Naive thymus-derived CD8-positive, alpha-beta T cell (primary cell): ENCODE measurements at regions not wholly inside any gene's neighbourhood (a gene's known extent, or its start where the extent isn't known, plus 50 kb on each side); places are given as distances from the start of the nearest gene placed in this dataset.

ENCODE experiments used
- ATAC-seq, 2 donors: fragments of 150-1000 bp; cut with Tn5 transposase in 1 of 2; sonication (Bioruptor Pico), chemical (Tn5 transposase) in 1 of 2; 1 replicate in 1 of 2; 2 replicates in 1 of 2; pipeline ENCODE4 v1.10.0; 2021; ENCODE audit warnings: mild to moderate bottlenecking in 2 of 2, moderate library complexity in 2 of 2
- POLR2A ChIA-PET: fragments of 350-600 bp; sonication (Branson Sonifier 250); formaldehyde crosslinking; loops from one replicate; lab custom pipeline; 2021; ENCODE audit warnings: antibody characterized with exemption; lab: Charles Lee
- DNase-seq, 10 donors: peaks; one replicate each; pipeline versions ENCODE4 v3.0.0 to v3.0.0-alpha.2; 2020 to 2022
- H3K27ac Mint-ChIP-seq, 10 donors: one replicate each; pipeline ENCODE4 v1.8.0; 2020 to 2022; ENCODE audit warnings: mild to moderate bottlenecking in 10 of 10, mixed read lengths in 10 of 10, moderate library complexity in 4 of 10, inconsistent platforms in 1 of 10
- H3K27me3 Mint-ChIP-seq, 5 donors: one replicate each; pipeline ENCODE4 v1.8.0; 2021 to 2022; ENCODE audit warnings: mixed read lengths in 5 of 5
- H3K36me3 Mint-ChIP-seq, 3 donors: one replicate each; pipeline ENCODE4 v1.8.0; 2020 to 2022; ENCODE audit warnings: mixed read lengths in 3 of 3, mild to moderate bottlenecking in 2 of 3, inconsistent platforms in 1 of 3
- H3K4me1 Mint-ChIP-seq, 4 donors: one replicate each; pipeline ENCODE4 v1.8.0; 2021 to 2022; ENCODE audit warnings: mixed read lengths in 4 of 4
- H3K4me3 Mint-ChIP-seq, 10 donors: one replicate each; pipeline ENCODE4 v1.8.0; 2020 to 2022; ENCODE audit warnings: mild to moderate bottlenecking in 10 of 10, mixed read lengths in 10 of 10, moderate library complexity in 6 of 10, inconsistent platforms in 1 of 10
- H3K9me3 Mint-ChIP-seq, 9 donors: one replicate each; pipeline ENCODE4 v1.8.0; 2020 to 2022; ENCODE audit warnings: mixed read lengths in 9 of 9, mild to moderate bottlenecking in 3 of 9, inconsistent platforms in 1 of 9, moderate library complexity in 1 of 9

DNA sequence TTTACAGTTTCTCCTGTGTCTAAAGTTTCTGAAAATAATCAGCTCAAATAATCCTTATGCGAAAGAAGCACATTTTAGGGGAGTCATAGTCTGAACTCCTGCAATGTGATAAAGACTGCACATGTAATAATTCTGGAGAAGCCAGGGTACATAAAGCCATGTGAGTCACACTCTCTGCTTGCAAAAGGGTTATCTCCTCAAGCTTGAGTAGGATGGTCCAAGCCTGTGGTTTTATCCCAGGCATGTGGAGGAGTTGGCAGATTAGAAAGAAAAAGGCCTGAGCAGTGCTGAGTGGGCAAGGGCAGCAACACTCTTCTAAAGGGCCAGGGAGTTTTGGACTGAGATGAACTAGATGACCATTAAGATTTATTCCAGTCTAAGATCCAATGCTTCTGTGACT is 220.4 kb downstream of the RHOU start:
- DNase-seq (no peak), ATAC-seq (no peak)
- H3K27ac Mint-ChIP-seq = no peak overlapping the region
- no peak overlapping the region for H3K4me3 Mint-ChIP-seq
- H3K27me3 Mint-ChIP-seq = no peaks in the 10 kb centered on the region
- POLR2A ChIA-PET = no interaction called here
- no peaks in the 10 kb centered on the region for H3K36me3 Mint-ChIP-seq
- H3K9me3 Mint-ChIP-seq = no peaks in the 10 kb centered on the region
- H3K4me1 Mint-ChIP-seq = peaks cover 5 to 10% (median 6%) of the 10 kb centered on the region in 4 donors

DNA sequence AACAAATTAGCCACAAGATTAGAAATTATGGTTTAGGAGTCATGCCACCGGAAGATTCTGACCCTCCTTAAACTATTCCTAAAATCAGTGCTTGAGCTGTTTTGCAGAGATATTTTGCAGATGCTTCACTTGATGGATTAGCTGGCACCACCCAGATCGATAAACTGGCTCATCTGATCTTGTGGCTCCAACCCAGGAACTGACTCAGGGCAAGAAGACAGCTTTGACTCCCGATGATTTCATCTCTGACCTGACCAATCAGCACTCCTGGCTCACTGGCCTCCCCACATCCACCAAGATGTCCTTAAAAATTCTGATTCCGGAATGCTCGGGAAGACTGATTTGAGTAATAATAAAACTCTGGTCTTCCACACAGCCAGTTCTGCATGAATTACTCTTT is 221.6 kb downstream of the RHOU start:
- Mint-ChIP-seq H3K4me3 (no peak overlapping the region), H3K27ac (no peak overlapping the region), H3K9me3 (no peaks in the 10 kb centered on the region), H3K4me1 (peaks cover 5 to 10% (median 6%) of the 10 kb centered on the region in 4 donors), H3K36me3 (no peaks in the 10 kb centered on the region), H3K27me3 (no peaks in the 10 kb centered on the region)
- ATAC-seq (no peak), DNase-seq (no peak)
- POLR2A ChIA-PET = no interaction called here

DNA sequence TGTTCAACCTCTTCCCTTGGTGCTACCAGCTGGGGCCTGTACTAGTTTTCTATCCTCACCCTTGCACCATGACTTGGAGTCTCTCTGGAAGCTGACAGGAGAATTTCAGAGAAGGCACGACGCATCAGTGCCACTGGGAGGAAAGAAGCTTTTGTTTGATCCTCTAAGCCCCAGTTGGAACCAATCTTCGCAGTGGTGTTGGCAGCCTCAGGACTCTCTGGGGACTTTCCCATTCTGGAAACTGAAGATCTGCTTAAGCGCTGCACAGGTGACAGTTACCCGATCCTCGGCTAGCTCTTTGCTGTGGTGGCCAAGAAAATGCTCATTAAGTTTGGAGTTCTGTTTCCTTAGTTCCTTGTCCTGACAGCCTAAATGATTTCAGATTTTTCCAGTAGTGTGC is 222.3 kb downstream of the RHOU start:
- POLR2A ChIA-PET = no interaction called here
- ATAC-seq (no peak), DNase-seq (no peak)
- no peaks in the 10 kb centered on the region for H3K27me3 Mint-ChIP-seq
- H3K36me3 Mint-ChIP-seq = no peaks in the 10 kb centered on the region
- no peak overlapping the region for H3K27ac Mint-ChIP-seq
- H3K9me3 Mint-ChIP-seq = no peaks in the 10 kb centered on the region
- H3K4me1 Mint-ChIP-seq = peaks cover 5 to 10% (median 6%) of the 10 kb centered on the region in 4 donors
- no peak overlapping the region for H3K4me3 Mint-ChIP-seq

DNA sequence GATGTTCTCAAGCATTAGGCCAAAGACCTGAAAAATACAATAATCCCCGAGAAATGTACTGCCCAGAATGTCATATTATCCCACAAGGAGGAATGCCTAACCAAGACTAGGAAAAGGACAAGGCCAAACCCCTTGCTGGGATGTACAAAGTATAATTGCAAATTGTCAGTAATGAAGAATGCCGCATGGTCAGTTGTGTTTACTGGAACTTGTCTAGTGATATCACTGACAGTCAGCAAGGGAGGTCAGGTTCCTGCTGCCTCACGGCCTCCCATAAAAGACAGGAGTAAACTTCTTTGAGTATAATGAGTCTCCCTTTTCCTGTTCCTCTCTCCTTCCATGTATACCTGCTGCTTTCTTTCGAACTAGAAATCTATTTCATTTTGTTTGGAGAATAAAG is 222.8 kb downstream of the RHOU start:
- peaks cover 3 to 6% (median 4%) of the 10 kb centered on the region in 4 donors for H3K4me1 Mint-ChIP-seq
- no peaks in the 10 kb centered on the region for H3K9me3 Mint-ChIP-seq
- no peaks in the 10 kb centered on the region for H3K27me3 Mint-ChIP-seq
- H3K36me3 Mint-ChIP-seq = no peaks in the 10 kb centered on the region
- no peak for ATAC-seq
- no peak for DNase-seq
- no peak overlapping the region for H3K4me3 Mint-ChIP-seq
- no peak overlapping the region for H3K27ac Mint-ChIP-seq
- POLR2A ChIA-PET = no interaction called here

DNA sequence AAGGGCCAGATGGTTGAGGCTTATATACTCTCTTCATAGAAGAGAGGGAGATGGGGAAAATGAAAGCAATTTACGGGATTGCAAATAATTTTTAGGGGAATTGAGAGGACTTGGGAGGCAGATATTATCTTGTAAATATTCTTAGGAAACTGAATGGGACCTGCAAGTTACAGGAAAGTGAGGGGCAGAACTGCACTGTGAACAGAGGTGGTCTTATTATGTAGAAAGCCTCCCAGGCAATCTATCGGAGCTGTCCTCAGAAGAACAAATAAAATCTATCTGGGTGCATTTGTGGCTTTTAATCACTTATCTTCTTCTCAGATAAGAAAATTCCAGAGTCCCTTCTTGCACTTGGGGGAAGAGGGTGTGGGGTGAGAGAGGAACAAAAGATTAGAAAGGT is 223.5 kb downstream of the RHOU start:
- no peaks in the 10 kb centered on the region for H3K36me3 Mint-ChIP-seq
- no peak overlapping the region for H3K4me3 Mint-ChIP-seq
- no peak overlapping the region for H3K27ac Mint-ChIP-seq
- no peak for ATAC-seq
- H3K4me1 Mint-ChIP-seq = peaks cover 0 to 6% (median 3%) of the 10 kb centered on the region in 4 donors
- no peak for DNase-seq
- no peaks in the 10 kb centered on the region for H3K9me3 Mint-ChIP-seq
- POLR2A ChIA-PET = no interaction called here
- H3K27me3 Mint-ChIP-seq = no peaks in the 10 kb centered on the region

DNA sequence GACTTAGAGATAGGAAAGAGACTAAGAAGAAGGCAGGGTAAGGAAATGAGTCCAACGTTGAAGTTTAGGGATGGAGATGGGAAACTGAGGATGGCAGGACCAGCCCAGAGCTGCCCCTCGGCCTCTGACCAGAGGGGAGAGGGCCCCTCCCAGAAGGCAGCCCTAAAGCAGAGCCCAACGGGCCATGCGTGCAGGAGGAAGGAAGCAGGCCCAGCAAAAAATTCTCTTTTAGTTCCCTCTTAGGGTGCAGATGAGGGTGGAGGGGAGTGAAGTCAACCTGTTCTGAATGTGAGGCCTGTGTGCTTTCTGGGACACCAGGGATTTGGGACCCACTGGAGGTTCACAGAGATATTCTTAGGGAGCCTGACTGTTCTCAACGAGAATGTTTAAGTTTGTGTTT is 225.4 kb downstream of the RHOU start:
- no peak for ATAC-seq
- Mint-ChIP-seq H3K9me3 (no peaks in the 10 kb centered on the region), H3K27ac (no peak overlapping the region), H3K4me1 (peaks cover 0 to 2% (median 0%) of the 10 kb centered on the region in 4 donors), H3K27me3 (no peaks in the 10 kb centered on the region), H3K4me3 (no peak overlapping the region), H3K36me3 (no peaks in the 10 kb centered on the region)
- DNase-seq = no peak
- POLR2A ChIA-PET = no interaction called here

DNA sequence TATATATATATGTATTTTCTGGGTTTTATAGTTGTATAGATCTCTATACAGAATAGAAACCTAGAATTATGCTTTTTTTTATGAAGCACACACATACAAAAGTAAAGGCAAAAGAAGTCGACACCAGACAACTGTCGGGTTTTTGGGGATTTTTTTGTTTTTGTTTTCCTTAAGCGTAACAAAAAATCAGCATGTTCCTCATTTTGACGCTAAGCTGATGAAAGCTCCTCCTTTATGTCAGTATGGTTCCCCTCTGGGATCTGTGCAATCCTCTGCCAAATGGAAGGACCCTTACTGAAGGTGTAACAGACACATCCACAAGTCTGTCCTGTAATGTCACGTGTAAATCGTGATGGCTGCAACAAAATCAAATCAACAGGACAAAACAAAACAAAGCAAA is 226.2 kb downstream of the RHOU start:
- no peaks in the 10 kb centered on the region for H3K36me3 Mint-ChIP-seq
- H3K27me3 Mint-ChIP-seq = no peaks in the 10 kb centered on the region
- no peak for DNase-seq
- ATAC-seq = no peak
- H3K27ac Mint-ChIP-seq = no peak overlapping the region
- H3K4me3 Mint-ChIP-seq = no peak overlapping the region
- H3K9me3 Mint-ChIP-seq = no peaks in the 10 kb centered on the region
- POLR2A ChIA-PET = no interaction called here
- peaks cover 0 to 2% (median 0%) of the 10 kb centered on the region in 4 donors for H3K4me1 Mint-ChIP-seq

DNA sequence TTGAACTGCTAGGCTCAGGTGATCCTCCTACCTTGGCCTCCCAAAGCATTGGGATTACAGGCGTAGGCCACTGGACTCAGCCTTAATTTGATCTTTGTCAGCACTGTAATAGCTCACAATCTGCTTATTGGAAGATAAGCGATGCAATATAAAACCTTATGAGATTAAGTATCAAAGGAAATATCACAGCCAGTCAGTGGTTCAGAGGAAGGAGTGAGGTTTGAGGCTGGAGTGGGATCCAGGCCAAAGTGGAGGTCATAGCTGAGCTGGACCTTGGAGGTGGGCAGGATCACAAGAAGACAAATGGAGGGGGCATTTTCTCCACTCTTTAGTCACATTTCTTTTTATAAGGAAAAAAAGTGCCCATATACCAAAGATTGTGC is 228.5 kb downstream of the RHOU start:
- Mint-ChIP-seq H3K4me1 (peaks cover 0 to 2% (median 0%) of the 10 kb centered on the region in 4 donors), H3K9me3 (no peaks in the 10 kb centered on the region), H3K4me3 (no peak overlapping the region), H3K36me3 (no peaks in the 10 kb centered on the region), H3K27ac (no peak overlapping the region), H3K27me3 (no peaks in the 10 kb centered on the region)
- POLR2A ChIA-PET = no interaction called here
- ATAC-seq = no peak
- no peak for DNase-seq

DNA sequence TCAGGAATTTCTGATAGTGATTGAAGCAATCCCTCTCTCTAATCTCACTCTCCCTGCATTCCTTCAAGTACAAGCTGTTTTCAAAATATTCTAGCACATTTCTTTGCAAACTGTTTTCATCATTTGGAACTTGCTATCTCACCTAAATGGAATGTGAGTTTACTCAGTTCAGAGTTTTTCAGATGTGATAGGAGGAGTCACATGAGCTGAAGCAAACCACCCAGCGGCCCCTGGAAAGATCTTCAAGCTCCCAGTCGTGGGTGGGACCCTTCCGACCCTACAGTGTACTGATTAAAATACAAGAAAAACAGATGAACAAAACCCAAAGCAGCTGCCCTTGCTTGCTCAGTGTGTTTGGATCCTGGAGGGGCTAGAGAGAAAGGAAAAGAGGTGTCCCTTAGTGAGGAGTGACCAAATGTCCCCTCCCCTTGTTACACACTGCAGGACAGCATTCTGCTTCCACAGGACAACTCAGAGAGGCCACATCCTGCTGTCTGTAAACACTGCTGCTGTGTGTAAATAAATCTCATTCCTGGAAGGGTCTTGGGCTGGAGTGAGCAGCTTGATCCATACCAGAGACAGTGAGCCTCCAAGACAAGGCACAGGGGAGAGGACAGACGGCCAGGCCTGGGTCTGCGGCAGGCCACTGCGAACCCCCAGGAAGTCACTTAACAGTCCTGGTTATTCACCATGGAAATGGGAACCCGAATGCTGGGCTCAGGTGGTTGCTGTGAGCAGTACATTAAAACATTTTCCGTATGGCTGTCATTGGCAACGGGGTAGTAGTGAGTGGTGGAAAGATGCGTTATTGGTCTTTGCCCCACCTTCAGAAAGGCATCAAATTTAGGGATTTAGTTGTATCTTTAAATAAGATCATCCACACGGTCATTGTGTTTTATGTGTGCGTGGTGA is 229.2 kb downstream of the RHOU start:
- no peak overlapping the region for H3K27ac Mint-ChIP-seq
- DNase-seq (no peak), ATAC-seq (no peak)
- POLR2A ChIA-PET = no interaction called here
- H3K27me3 Mint-ChIP-seq = no peaks in the 10 kb centered on the region
- no peaks in the 10 kb centered on the region for H3K9me3 Mint-ChIP-seq
- H3K4me1 Mint-ChIP-seq = peaks cover 0 to 2% (median 0%) of the 10 kb centered on the region in 4 donors
- no peak overlapping the region for H3K4me3 Mint-ChIP-seq
- H3K36me3 Mint-ChIP-seq = no peaks in the 10 kb centered on the region

DNA sequence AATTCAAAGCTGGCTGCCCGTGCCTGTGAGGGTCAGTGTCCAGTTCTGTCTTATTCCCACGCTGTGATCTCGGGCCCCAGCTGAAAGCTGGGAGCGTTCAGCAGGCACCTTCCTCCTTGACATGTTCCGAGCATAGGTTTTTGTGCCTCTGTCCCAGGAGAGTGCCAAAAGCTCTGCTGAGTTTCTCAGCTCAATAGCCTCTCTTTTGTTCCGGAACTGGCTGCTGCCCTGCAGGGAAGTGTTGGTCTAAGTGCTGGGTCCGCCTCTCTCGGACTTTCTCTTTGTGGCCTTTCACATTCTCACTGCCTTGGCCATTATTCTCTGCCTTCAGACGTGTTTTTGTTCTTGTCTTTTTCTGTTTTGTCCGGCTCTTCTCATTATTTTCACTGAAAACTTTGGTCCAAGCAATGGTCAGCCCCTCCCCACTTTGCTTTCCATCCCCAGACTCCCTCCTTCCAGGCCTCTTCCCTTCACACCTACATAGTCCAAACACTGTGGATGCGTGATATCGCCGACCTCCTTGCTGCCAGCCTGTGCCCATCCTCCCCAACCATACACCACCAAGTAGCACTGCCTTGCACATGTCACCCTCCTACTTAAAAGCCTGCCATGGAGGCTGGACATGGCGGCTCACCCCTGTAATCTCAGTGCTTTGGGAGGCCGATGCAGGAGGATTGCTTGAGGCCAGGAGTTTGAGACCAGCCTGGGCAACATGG is 233.8 kb downstream of the RHOU start:
- Mint-ChIP-seq H3K27me3 (no peaks in the 10 kb centered on the region), H3K9me3 (no peaks in the 10 kb centered on the region), H3K4me1 (peaks cover 0 to 6% (median 0%) of the 10 kb centered on the region in 4 donors), H3K4me3 (no peak overlapping the region), H3K27ac (peak overlapping the region in 2 of 10 donors; percentile 11 to 23), H3K36me3 (no peaks in the 10 kb centered on the region)
- ATAC-seq (no peak), DNase-seq (no peak)
- POLR2A ChIA-PET = no interaction called here

DNA sequence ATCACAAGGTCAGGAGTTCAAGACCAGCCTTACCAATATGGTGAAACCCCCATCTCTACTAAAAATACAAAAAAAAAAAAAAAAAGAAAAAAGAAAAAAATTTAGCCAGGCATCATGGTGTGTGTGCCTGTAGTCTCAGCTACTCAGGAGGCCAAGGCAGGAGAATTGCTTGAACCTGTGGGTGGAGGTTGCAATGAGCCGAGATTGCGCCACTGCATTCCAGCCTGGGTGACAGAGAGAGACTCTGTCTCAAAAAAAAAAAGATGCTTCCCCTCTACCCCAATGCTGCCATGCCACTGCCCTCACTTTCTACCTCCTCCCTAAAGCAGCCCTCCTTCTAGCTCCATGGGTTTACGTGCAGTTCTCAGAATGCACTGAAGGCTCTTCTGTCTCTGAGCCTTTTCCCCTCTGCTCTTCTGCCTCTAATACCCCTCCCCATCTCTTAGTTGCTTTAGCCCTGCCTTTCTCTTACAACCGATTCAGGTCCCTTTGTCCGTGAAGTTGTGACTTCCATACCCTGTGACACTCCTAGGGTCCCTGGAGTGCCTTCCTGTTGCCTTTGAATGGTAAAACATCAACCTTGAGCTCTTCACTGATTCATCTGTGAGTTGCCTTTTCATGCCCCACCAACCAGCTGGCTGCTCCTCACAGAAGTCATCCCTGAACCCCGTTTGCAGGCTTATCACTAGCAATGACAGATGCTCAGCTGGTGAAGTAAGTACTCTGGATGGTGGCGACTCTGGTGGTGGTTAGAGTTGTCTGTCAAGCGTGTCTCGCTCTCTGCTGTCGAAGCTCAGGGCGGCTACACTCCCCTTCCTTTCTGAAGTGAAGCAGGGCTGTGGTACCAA is 234.9 kb downstream of the RHOU start:
- POLR2A ChIA-PET = no interaction called here
- ATAC-seq = no peak
- H3K9me3 Mint-ChIP-seq = no peaks in the 10 kb centered on the region
- no peaks in the 10 kb centered on the region for H3K36me3 Mint-ChIP-seq
- peaks cover 0 to 6% (median 0%) of the 10 kb centered on the region in 4 donors for H3K4me1 Mint-ChIP-seq
- no peak overlapping the region for H3K27ac Mint-ChIP-seq
- peak overlapping the region in 2 of 10 donors; percentile 26 to 42 for H3K4me3 Mint-ChIP-seq
- H3K27me3 Mint-ChIP-seq = peaks cover 0 to 1% (median 0%) of the 10 kb centered on the region in 5 donors
- DNase-seq = no peak

DNA sequence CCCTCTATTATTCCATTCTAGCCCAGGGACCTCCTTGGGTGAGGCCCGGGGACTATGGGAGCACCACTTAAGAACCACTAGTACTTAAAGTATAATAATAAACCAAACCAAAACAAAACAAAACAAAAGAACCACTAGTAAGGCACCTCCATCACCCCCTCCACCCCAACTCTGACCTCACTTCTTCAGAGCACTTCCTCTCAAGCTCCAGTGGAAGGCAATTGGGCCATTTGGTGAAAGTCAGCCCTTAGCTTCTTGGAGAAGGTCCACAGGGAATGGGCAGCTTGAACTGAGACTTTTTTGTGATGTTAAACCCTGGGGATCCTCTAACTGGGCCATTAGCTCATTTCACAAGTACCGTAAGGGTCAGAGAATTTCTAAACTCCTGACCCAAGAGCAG is 237.3 kb downstream of the RHOU start:
- Mint-ChIP-seq H3K9me3 (no peaks in the 10 kb centered on the region), H3K27ac (no peak overlapping the region), H3K4me3 (no peak overlapping the region), H3K4me1 (peaks cover 0 to 6% (median 0%) of the 10 kb centered on the region in 4 donors), H3K27me3 (peaks cover 0 to 2% (median 0%) of the 10 kb centered on the region in 5 donors), H3K36me3 (no peaks in the 10 kb centered on the region)
- POLR2A ChIA-PET = no interaction called here
- no peak for DNase-seq
- ATAC-seq = no peak

DNA sequence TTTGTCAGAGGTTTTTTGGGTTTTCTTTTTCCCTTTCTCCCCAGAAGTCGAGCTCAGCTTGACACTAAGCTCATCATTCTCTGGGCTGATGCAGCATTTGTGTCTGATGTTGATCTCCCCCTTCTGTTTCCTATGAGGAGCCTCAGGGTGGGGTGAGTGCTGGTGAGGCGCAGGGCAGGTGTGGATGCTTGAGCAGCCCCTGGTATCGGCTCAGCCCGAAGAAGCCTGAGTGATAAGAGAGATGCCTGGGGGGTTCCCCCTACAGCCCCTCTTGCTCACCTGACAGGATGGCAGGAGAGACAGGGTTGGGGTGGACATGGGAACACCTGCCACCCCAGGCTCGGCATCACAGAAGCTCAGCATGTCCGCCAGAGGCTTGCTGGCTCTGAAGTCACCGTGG is 239.0 kb downstream of the RHOU start:
- Mint-ChIP-seq H3K4me1 (peaks cover 0 to 6% (median 0%) of the 10 kb centered on the region in 4 donors), H3K4me3 (no peak overlapping the region), H3K27me3 (peaks cover 0 to 5% (median 0%) of the 10 kb centered on the region in 5 donors), H3K9me3 (no peaks in the 10 kb centered on the region), H3K36me3 (no peaks in the 10 kb centered on the region), H3K27ac (peak overlapping the region in 1 of 10 donors; percentile 57)
- DNase-seq (no peak), ATAC-seq (no peak)
- POLR2A ChIA-PET = no interaction called here
